ENCODE measurements at regions not wholly inside any gene's neighbourhood (a gene's known extent, or its start where the extent isn't known, plus 50 kb on each side); places are given as distances from the start of the nearest gene placed in this dataset.

- no peak for DNase-seq (ENCODE audit: low read depth in 1 of 2, low spot score in 1 of 2)
These were observed 73.8 kb downstream of the CBLN2 start for GRCh38 chr18:72470391-72470790.

GRCh38 chr18:72468021-72468710, 76.0 kb downstream of the CBLN2 start:
- DNase-seq (ENCODE audit: low read depth in 1 of 2, low spot score in 1 of 2), result no peak

- no peak for DNase-seq (ENCODE audit: low read depth in 1 of 2, low spot score in 1 of 2)
These were observed 83.9 kb downstream of the CBLN2 start for GRCh38 chr18:72460210-72460680.

- no peak for DNase-seq (ENCODE audit: low read depth in 1 of 2, low spot score in 1 of 2)
These were observed 85.9 kb downstream of the CBLN2 start for GRCh38 chr18:72458271-72458670.

- no peak for DNase-seq (ENCODE audit: low read depth in 1 of 2, low spot score in 1 of 2)
These were observed 87.3 kb downstream of the CBLN2 start for GRCh38 chr18:72456802-72457201.

GRCh38 chr18:72452328-72452727, 91.8 kb downstream of the CBLN2 start:
- DNase-seq (ENCODE audit: low read depth in 1 of 2, low spot score in 1 of 2), result no peak

DNA sequence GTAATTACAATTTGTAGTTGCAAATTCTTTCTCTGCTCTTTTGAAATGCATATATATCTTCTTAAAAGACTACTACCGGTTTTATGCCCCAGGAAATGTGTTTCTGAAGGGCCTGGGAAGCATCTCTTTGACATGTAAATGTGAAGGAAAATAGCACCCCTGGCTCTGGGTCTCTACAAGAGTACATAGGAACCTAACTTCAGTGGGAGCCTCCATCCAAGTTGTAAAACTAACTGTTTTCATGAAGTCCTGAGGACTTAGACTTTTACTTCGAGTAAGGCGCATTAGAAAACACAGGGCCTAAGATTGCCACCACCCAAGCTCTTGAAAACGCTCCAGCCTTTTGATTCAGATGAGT, 99.4 kb downstream of the CBLN2 start:
- DNase-seq (ENCODE audit: low read depth in 1 of 2, low spot score in 1 of 2), result no peak

DNA sequence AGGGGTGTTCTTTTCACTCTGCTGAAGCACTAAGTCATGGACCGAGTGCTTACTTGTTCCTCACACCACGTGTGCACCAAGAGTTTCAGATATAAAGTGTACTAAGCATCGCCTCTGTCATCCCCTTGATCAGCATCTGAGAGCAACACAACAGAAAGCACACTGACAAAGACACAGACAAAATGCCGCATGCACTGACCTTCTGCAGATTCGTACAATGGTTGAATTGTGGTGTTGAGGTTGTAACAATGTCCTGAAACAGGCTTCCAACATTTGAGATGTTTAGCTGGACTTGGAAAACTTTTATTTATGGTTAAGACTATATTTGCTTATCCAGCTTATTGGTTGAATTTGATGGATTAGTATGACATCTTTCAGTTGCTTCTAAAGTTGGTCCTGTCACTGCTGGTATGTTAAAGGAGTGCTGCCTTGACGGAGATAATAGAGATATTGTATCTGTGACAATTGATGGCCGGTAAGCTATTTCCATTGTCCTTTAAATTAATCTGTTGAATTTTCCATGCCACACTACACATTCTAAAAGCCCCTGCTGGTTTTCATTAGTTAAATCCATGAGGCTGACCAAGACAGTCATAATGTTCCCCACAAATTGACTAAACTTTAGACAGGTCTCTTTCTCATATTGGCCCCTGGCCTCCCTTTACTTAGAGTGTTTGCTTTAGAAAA, 99.9 kb downstream of the CBLN2 start:
- DNase-seq (ENCODE audit: low read depth in 1 of 2, low spot score in 1 of 2), result no peak

GRCh38 chr18:72436401-72436800, 107.7 kb downstream of the CBLN2 start:
- no peak for DNase-seq (ENCODE audit: low read depth in 1 of 2, low spot score in 1 of 2)

DNA sequence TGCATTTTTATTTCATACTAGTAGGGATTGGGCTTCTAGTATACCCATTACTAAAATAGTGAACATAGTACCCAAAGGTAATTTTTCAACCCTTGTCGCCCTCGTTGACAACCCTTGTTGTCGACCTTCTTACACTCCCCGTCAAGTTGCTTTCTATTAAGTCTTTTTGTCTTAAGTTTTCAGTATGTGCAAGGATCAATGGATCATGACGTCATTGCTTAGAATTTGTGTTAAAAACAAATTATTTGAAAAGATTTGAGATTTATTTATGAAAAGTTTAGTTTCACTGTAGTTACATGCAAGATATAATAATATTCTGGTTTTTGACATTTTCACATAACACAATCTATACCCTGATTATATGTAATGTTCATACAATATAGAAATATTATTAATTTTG, 110.4 kb downstream of the CBLN2 start:
- no peak for DNase-seq (ENCODE audit: low read depth in 1 of 2, low spot score in 1 of 2)

GRCh38 chr18:72427721-72428120, 116.4 kb downstream of the CBLN2 start:
- no peak for DNase-seq (ENCODE audit: low read depth in 1 of 2, low spot score in 1 of 2)

DNA sequence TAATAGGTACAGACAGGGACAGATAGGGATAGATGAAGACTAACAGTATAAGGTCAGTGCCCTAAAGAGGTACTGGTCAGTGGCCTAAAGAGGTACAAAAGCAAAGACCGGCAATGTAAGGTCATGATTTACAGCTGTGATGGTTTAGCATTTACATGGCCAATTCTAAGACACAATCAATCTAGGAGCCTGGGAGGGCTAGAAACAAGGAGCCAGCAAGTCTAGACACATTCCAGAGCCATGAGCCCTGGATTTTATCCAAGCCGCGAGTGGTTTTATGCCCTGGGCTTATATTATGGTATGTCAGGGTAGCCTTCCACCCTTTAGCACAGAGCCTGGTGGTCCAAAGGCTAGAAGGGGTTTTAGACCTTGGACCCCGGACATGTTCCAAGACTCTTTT, 124.2 kb downstream of the CBLN2 start:
- DNase-seq (ENCODE audit: low read depth in 1 of 2, low spot score in 1 of 2), result no peak

DNA sequence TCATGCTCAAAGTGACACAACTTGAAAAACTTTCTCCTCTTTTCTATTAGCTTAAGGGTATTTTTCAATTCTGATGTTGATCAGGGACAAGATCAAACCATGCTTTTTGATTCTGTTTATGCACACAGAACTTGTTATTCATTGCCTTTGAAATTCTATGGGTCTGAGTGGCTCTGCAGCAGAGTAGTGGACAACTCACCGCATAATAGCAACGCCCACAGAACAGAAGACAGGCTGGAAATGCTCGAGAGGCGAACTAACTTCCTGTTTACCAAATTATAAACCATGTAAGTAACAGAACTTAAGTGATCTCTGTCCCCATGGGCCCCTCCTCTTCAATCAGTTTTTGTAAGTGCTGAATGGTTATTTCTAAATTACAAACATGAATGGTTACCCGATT, 131.2 kb downstream of the CBLN2 start:
- no peak for DNase-seq (ENCODE audit: low read depth in 1 of 2, low spot score in 1 of 2)

DNA sequence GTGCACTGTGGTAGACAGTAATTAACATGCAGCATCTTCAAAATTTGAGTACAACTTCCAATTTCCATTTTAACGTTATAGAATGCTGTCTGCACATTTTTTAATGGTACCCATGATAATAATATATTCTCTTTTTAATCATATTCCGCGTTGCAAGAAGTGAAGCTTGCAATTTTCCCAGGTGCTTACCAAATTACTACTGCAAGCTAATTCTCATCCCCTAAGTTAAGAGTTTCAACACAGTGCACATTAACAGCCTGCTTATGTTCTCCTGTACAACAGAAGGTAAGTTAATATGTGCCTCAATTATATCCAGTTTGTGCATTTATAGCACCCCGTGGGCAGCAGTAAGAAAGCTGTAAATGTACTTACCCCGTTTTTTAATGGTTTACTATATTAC, 132.9 kb downstream of the CBLN2 start:
- DNase-seq (ENCODE audit: low read depth in 1 of 2, low spot score in 1 of 2), result no peak

- no peak for DNase-seq (ENCODE audit: low read depth in 1 of 2, low spot score in 1 of 2)
These were observed 133.7 kb downstream of the CBLN2 start for GRCh38 chr18:72410399-72410798.

GRCh38 chr18:72409903-72410302, 134.2 kb downstream of the CBLN2 start:
- no peak for DNase-seq (ENCODE audit: low read depth in 1 of 2, low spot score in 1 of 2)

DNA sequence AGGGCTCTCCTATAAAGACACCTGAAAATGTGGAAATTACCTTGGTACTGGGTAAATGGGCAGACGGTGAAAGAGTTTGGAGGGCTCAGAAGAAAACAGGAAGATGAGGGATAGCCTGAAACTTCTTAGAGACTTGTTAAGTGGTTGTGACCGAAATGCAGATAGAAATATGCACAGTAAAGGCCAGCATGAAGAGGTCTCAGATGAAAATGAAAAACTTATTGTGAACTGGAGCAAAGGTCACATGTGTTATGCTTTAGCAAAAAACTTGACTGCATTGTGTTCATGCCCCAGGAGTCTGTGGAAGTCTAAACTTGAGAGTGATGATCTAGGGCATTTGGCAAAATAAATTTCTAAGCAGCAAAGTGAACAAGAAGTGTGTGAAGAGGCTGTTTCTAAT, 137.1 kb downstream of the CBLN2 start:
- no peak for DNase-seq (ENCODE audit: low read depth in 1 of 2, low spot score in 1 of 2)

- DNase-seq (ENCODE audit: low read depth in 1 of 2, low spot score in 1 of 2), result no peak
These were observed 152.2 kb downstream of the CBLN2 start for GRCh38 chr18:72391951-72392350.

GRCh38 chr18:72391427-72391826, 152.7 kb downstream of the CBLN2 start:
- DNase-seq (ENCODE audit: low read depth in 1 of 2, low spot score in 1 of 2), result no peak

- no peak for DNase-seq (ENCODE audit: low read depth in 1 of 2, low spot score in 1 of 2)
These were observed 166.1 kb downstream of the CBLN2 start for GRCh38 chr18:72378016-72378415.

DNA sequence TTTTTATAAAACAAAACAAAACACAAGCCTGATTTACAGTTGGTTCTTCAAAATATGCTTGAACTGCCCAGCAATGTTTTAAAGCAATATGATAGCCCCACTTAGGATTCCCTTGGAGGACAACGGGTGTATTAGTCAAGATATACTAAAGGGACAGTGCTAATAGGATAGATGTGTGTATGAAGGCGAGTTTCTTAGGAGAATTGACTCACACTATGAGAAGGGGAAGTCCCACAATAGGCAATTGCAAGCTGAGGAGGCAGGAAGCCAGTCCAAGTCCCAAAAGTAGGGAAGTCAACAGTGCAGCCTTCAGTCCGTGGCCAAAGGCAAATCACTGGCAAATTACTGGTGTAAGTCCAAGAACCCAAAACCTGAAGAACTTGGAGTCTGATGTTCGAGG, 167.9 kb downstream of the CBLN2 start:
- no peak for DNase-seq (ENCODE audit: low read depth in 1 of 2, low spot score in 1 of 2)

DNA sequence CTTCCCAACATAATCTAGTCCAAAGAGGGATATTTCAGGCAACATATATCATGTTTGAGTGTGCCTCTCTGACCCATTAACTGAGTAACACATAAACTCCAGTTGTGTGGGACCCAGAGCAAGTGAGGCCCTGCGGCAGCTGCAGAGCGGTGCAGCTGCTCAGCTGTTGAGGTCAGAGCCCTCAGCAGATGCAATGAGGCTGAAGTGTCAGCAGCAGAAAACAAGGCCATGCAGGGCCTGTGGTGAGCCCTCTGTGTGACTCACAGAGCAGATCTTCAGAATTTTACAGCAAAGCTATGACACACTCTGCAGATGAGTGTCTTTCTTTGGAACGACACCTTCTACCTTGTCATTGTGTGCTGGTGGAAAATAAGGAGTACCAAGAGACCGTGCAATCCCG, 168.5 kb downstream of the CBLN2 start:
- no peak for DNase-seq (ENCODE audit: low read depth in 1 of 2, low spot score in 1 of 2)

- DNase-seq (ENCODE audit: low read depth in 1 of 2, low spot score in 1 of 2), result no peak
These were observed 172.1 kb downstream of the CBLN2 start for GRCh38 chr18:72372076-72372475.

Measured in stimulated activated CD4-positive, alpha-beta T cell treated with anti-CD3 and anti-CD28 coated beads, Interleukin-15, amount 100 ng/mL, for 1 hour (primary cell).